Keratinocyte (primary cell): ENCODE measurements at regions not wholly inside any gene's neighbourhood (a gene's known extent, or its start where the extent isn't known, plus 50 kb on each side); places are given as distances from the start of the nearest gene placed in this dataset.

Source experiments
- EZH2 ChIP-seq: IDR thresholded peaks from one replicate; pipeline ENCODE4 v1.6.1; 2012; ENCODE audit warnings: inconsistent platforms, mild to moderate bottlenecking, low read length, moderate library complexity
- TF ChIP-seq, protein P1 (sequence below), 3 experiments: IDR thresholded peaks in 1 of 3; conservative IDR thresholded peaks in 1 of 3; optimal IDR thresholded peaks in 1 of 3; 2 replicates in 2 of 3; 3 replicates in 1 of 3; pipeline versions ENCODE3 to v1.5.1; 2011; ENCODE audit warnings: low read length in 3 of 3, mild to moderate bottlenecking in 3 of 3, moderate library complexity in 2 of 3, control low read depth in 1 of 3, inconsistent platforms in 1 of 3; ENCODE audit not compliant: insufficient read depth in 2 of 3; ENCODE audit errors: extremely low read depth in 1 of 3

GRCh38 chr4:106471151-106471550, 102.6 kb upstream of the GIMD1 start:
- TF ChIP-seq, protein P1, sequence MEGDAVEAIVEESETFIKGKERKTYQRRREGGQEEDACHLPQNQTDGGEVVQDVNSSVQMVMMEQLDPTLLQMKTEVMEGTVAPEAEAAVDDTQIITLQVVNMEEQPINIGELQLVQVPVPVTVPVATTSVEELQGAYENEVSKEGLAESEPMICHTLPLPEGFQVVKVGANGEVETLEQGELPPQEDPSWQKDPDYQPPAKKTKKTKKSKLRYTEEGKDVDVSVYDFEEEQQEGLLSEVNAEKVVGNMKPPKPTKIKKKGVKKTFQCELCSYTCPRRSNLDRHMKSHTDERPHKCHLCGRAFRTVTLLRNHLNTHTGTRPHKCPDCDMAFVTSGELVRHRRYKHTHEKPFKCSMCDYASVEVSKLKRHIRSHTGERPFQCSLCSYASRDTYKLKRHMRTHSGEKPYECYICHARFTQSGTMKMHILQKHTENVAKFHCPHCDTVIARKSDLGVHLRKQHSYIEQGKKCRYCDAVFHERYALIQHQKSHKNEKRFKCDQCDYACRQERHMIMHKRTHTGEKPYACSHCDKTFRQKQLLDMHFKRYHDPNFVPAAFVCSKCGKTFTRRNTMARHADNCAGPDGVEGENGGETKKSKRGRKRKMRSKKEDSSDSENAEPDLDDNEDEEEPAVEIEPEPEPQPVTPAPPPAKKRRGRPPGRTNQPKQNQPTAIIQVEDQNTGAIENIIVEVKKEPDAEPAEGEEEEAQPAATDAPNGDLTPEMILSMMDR (optimal IDR thresholded peaks at IDR 0.05 in 1 of 3, IDR thresholded peaks at IDR 0.05 in 1 of 3, conservative IDR thresholded peaks at IDR 0.05 in 1 of 3; ENCODE audit: extremely low read depth in 1 of 3, insufficient read depth in 2 of 3, low read length in 3 of 3), result no peak
- TF ChIP-seq EZH2, result no peak
